Fibroblast of the aortic adventitia (primary cell): ENCODE measurements at regions not wholly inside any gene's neighbourhood (a gene's known extent, or its start where the extent isn't known, plus 50 kb on each side); places are given as distances from the start of the nearest gene placed in this dataset.

ENCODE experiments used
- DNase-seq: peaks from one replicate; pipeline ENCODE4 v3.0.0-alpha.2; 2010; ENCODE audit warnings: low read depth
- H3K4me3 ChIP-seq: 2 replicates; pipeline ENCODE4 v1.5.1; 2011; ENCODE audit warnings: low read depth, mild to moderate bottlenecking, control low read depth, low read length, moderate library complexity
- TF ChIP-seq, protein P1 (sequence below): IDR thresholded peaks from 2 replicates; pipeline ENCODE4 v1.5.1; 2011; ENCODE audit warnings: mild to moderate bottlenecking, low read length, control low read depth, inconsistent platforms; ENCODE audit not compliant: insufficient read depth

GRCh38 chr18:34297287-34297686 lies 72.6 kb upstream of the NOL4 start:
- no peak overlapping the region for H3K4me3 ChIP-seq
- no peak for DNase-seq
- TF ChIP-seq, protein P1, sequence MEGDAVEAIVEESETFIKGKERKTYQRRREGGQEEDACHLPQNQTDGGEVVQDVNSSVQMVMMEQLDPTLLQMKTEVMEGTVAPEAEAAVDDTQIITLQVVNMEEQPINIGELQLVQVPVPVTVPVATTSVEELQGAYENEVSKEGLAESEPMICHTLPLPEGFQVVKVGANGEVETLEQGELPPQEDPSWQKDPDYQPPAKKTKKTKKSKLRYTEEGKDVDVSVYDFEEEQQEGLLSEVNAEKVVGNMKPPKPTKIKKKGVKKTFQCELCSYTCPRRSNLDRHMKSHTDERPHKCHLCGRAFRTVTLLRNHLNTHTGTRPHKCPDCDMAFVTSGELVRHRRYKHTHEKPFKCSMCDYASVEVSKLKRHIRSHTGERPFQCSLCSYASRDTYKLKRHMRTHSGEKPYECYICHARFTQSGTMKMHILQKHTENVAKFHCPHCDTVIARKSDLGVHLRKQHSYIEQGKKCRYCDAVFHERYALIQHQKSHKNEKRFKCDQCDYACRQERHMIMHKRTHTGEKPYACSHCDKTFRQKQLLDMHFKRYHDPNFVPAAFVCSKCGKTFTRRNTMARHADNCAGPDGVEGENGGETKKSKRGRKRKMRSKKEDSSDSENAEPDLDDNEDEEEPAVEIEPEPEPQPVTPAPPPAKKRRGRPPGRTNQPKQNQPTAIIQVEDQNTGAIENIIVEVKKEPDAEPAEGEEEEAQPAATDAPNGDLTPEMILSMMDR, result no peak

DNA sequence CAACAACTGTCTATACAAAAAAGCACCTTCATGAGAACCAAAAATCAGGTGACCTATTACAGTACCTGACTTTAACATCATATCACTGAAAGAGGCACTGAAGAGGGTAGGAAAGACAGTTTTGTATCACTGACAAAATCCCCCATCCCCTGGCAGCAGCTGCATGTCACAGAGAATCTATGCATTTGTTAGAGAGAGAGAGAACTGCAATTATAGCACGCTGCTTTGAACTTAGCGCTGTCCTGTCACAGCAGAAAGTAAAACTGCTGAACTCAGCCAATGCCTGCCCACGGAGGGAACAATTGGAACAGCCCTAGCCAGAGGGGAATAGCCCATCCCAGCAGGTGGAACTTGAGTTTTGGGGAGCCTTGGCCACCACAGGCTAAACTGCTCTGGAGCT lies 75.1 kb upstream of the NOL4 start:
- no peak for DNase-seq
- TF ChIP-seq, protein P1, result no peak
- no peak overlapping the region for H3K4me3 ChIP-seq

GRCh38 chr18:34311468-34311867 lies 86.8 kb upstream of the NOL4 start:
- no peak for DNase-seq
- no peak overlapping the region for H3K4me3 ChIP-seq
- TF ChIP-seq, protein P1, result no peak

DNA sequence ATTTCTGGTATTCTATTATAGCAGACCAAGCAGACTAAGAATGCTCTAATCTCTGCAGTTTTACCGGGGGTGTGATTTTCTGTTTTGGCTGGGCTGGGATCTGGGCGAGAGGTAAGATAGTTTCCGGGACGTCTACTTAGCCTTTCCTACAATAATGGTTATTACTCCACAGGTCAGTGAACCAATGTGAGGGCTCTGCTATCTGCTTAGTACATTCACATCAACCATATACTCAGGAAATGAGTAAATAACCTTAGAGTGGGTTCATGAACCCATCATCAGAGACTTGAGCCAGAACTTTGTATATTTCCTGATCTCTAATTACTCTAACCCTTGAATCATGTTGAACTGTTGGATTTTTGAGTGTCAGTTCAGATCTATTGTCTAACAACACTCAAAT lies 90.1 kb upstream of the NOL4 start:
- H3K4me3 ChIP-seq, result no peak overlapping the region
- TF ChIP-seq, protein P1, result no peak
- DNase-seq, result no peak

- TF ChIP-seq, protein P1, result no peak
- no peak overlapping the region for H3K4me3 ChIP-seq
- no peak for DNase-seq
These were observed 91.1 kb upstream of the NOL4 start for GRCh38 chr18:34315591-34316352.

GRCh38 chr18:34320267-34320666 lies 95.6 kb upstream of the NOL4 start:
- no peak overlapping the region for H3K4me3 ChIP-seq
- TF ChIP-seq, protein P1, result no peak
- no peak for DNase-seq

DNA sequence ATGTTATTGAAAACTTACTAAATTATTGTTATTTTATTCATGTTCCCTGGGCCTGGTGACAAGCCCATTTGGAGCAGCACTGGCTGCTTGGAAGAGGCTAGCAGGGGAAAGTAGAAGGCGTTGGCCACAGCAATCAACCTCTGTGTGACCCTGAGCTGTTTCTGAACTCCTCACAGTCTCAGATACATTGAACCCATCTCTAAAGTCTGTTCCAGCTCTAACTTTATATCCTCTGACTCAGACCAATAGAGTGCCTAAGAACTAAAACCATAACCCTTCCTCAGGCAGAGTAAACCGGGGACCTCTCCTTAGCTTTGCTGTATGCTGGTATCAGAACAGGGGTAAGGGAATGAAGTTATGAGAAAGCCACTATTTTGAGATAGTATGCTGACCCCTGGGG lies 96.4 kb upstream of the NOL4 start:
- no peak overlapping the region for H3K4me3 ChIP-seq
- TF ChIP-seq, protein P1, result no peak
- no peak for DNase-seq
